Activated naive CD4-positive, alpha-beta T cell treated with anti-CD3 and anti-CD28 coated beads, Interleukin-2, amount 50 U/mL, for 16 hours (primary cell): ENCODE measurements at regions not wholly inside any gene's neighbourhood (a gene's known extent, or its start where the extent isn't known, plus 50 kb on each side); places are given as distances from the start of the nearest gene placed in this dataset.
"Not testable (repeated sequence)": the region's sequence is repeated elsewhere in the genome, so short reads cannot be mapped to it uniquely, and the experiment has no call there.

ENCODE experiments used
- DNase-seq: peaks from one replicate; pipeline ENCODE4 v3.0.0-alpha.2; 2020

DNA sequence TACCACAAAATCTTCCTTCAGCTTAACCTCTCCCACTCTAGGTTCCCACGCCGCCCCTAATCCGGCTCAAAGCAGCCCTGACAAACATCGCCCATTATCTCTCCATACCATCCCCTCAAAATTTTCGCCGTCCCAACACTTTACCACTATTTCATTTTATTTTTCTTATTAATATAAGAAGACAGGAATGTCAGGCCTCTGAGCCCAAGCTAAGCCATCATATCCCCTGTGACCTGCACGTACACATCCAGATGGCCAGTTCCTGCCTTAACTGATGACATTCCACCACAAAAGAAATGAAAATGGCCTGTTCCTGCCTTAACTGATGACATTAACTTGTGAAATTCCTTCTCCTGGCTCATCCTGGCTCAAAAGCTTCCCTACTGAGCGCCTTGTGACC lies 243.4 kb upstream of the PROK2 start:
- not testable (repeated sequence) for DNase-seq

DNA sequence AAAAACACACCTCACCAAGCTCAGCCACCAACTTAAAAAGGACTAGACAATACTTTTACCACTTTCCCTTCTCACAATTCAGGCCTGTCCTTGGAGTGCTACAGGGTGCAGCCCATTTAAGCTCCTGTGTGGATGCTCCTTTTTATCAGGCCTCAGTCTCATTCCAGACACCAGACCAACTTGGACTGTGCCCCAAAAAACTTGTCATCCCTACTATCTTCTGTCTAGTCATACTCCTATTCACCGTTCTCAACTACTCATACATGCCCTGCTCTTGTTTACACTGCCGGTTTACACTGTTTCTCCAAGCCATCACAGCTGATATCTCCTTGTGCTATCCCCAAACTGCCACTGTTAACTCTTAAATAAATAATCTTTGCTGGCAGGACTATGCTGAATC lies 242.8 kb upstream of the PROK2 start:
- DNase-seq, result not testable (repeated sequence)

DNA sequence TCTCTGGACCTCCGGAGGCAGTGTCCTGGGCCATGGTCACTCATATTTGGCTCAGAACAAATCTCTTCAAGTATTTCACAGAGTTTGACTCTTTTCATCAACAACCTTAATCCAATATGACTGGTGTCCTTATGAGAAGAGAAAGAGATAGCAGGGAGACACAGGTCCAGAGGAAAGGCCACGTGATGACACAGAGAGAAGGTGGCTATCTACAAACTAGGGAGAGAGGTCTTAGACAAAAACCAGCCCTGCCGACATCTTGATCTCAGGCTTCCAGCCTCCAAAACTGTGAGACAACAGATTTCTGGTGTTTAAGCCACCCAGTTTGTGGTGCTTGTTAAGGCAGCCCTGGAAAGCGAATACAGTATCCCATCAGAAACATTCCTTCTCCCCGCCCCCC lies 237.1 kb upstream of the PROK2 start:
- DNase-seq, result no peak

DNA sequence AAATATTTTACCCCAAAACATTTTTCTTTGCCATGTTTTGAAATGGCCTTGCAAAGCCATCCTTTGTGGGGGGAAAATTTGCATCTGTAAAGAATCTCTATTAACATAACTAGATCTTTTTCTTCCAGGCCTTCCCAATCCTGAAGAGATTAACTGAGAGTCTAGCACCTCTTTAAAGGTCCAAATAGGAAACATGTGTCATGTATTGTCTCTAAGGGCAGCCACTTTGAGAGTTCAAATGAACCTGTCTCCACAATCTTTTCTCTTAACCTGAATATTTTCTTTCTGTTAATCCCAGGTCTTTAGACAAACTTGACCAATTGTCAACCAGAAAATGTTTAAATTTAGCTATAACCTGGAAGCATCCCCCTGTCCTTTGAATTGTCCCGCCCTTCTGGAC lies 236.6 kb upstream of the PROK2 start:
- no peak for DNase-seq

DNA sequence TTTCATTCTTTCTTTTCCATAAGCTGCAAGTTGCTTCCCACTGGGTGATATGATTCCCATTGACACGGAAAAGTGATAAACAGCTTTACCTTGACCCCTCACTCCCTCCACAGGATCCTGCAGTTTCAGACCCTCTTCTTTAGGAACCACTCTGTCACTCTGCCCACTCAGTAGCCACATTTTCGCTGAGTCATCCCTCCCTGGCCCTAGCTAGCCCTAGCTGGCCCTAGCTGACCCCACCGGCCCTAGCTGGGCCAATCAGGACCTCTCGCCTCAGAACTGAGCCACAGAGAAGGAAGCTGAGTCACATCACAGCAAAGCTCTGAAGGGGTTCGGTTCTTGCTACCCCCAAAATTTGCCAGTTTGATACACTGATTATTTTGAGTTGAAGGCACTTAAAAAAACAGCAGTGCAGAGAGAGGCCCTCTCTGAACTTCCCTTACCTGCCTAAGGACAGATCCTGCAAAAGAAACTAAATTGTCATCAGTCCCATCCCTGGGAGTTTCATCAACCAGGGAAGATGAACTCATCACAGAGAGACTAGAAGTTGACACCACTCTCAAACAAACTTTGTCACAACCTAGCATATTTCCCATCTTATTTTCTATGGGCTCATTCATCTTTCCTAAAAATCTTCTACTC lies 233.5 kb upstream of the PROK2 start:
- no peak for DNase-seq

DNA sequence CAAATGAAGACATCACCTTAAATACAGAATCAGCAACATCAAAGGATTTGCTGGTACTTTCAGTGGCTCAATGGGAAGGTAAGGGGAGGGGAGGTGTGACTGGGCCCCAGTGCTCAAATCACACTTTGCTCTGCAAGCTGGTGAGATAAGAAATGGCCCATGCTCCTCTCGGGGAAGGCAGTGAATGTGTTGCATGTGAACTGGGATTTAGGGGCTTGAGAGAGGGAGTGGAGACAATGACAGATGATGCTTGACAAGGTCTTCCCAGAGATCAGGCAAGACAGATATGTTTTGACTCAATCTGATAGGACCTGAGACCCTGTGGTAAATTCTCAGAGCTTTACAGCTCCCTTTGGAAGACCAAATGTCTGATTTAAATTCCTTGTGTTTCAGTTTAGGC lies 233.0 kb upstream of the PROK2 start:
- no peak for DNase-seq

DNA sequence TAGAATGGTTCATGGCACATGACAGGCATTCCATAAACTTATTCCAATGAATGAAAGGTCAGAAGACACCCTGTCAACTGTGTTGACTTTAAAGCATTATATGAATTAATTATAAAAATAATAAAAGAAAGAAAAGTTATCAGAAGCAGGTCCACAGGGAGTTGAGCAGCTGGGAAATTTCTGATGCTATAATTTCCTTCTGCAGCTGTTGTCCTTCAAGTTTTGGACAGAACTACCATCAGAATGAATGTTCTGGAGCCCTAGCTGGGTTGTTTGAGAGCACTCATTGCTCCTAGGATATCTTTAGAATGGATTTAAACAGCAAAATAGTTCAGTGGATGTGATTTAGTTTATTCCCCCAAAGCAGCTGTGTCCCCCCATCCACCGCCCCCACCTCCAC lies 232.4 kb upstream of the PROK2 start:
- DNase-seq, result no peak

DNA sequence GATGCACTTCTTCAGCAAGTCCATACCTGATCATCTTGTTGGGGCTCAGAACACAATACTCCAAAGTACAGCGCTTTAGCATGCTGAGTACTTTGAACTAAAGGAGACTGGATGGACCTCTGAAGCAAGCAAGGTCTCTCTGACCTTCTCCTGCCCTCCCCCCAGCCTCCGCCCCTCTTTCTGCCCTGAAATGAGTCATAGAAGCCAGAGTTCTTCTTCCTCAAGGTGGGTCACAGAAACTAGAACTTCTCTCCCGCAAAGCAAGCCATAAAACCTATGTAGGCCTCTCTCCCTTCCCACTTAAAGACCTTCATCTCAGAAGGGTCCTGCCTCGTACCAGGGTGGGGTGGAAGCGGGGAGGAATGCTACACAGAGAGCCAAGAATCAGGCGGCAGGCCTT lies 230.5 kb upstream of the PROK2 start:
- DNase-seq, result no peak

DNA sequence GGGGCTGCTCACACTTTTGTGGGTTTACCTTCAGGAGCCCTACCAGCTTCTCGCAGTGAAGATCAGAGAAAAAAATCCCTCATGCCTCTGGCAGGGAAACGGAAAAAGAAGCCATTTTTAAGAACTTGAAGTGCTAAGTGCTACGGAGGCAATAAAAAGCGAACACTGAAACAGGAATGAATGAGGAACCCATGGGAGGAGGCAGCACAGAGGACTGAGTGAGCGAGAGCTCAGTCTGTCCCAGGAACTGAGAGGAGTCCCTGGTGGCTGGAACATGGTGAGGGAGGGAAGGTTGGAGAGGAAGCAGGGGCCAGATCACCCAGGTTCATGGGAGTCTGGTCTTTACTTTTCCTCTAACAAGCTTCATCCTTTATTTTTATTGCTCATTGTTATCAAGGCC lies 228.1 kb upstream of the PROK2 start:
- DNase-seq, result no peak

DNA sequence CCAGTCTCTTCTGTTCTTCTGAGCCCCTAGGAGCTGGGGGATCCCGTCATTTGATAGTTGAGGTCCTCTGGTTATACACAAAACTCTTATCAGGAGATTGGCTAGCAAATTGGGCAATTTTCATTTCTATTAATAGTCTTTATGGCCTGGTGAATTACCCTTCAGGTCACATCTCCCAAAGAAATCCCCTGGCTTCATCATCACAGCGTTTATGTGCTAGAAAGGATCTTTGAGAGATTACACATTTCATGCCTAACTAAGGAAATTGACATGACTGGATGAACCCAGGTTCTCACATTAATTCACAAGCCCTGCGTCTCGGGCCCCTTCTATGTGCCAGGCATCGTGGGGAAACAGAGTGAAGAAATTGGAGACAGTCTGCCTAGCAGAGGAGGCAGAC lies 227.4 kb upstream of the PROK2 start:
- DNase-seq, result no peak

DNA sequence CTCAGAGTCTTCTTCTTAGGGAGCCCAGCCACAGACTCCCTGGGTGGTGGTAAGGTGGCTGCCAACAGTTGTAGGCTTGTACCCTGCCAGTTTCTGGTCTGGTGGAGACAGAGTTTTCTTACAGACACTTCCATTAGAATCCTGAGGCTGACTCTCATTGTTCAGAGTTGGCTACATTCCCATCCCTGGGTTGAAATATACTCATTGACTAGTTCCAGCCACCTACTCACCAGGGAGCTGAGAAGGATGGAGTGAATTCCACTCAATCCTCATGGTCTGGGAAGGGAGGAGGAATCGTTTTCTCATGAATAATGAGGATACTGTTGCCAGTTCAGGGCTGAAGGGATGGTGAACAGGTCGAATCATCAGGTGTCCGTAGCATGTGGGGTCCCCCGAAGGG lies 226.5 kb upstream of the PROK2 start:
- no peak for DNase-seq

DNA sequence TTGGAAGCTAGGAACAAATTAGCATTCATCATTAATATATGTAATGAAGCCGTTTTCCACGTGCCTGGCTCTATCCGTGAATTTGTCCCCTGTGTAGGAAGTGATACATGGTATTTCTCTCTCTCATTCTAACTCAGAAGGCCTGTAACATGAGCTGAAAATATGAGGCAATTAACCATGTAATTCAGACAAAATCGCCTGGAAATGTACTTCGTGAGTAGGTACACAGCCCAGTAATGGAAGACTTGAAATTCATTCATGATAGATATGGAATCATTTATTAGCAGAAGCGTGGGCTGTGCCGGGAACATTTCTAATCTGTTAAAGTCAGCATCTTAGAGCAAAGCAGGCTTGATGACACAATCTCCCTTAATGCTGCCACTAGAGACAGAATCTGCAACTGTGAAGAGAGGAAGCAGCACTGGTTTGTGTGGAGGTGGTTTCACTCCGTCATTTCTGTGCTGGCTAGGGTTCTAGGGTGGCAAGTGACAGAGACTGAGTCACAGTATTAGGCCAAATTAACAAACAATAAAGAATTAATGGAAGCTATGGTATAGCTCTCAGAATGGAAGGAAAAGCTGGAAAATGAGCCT lies 225.0 kb upstream of the PROK2 start:
- no peak for DNase-seq

DNA sequence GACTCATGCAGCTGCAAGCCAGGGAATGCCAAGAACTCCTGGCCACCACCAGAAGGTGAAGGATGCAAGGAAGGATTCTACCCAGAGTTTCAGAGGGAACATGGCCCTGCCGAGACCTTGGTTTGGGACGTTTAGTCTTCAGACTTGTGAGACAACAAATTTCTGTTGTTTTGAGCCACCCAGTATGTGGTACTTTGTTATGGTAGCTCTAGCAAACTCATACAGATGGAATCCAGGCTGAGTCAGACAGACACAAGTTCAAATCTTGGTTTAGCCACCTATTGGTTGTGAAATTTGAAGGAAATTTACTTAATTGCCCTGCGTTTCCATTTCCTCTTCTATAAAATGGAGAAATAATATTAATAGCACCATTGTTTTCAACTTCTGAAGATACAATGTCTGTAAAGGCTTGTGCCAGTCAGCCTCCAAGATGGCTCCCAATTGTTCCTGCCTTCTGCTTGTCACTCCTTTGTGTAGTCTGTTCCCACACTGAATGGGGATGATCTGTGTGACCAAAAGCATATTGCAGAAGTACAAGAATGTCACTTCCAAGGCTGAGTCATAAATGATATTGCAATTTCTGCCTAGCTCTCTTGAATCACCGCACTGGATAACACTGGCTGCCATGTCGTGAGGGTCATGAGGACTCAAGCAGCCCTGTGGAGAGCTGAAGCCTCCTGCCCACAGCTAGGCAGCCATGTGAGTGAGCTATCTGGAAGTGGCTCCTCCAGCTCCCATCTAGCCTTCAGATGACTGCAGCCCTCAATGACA lies 223.5 kb upstream of the PROK2 start:
- DNase-seq, result no peak

DNA sequence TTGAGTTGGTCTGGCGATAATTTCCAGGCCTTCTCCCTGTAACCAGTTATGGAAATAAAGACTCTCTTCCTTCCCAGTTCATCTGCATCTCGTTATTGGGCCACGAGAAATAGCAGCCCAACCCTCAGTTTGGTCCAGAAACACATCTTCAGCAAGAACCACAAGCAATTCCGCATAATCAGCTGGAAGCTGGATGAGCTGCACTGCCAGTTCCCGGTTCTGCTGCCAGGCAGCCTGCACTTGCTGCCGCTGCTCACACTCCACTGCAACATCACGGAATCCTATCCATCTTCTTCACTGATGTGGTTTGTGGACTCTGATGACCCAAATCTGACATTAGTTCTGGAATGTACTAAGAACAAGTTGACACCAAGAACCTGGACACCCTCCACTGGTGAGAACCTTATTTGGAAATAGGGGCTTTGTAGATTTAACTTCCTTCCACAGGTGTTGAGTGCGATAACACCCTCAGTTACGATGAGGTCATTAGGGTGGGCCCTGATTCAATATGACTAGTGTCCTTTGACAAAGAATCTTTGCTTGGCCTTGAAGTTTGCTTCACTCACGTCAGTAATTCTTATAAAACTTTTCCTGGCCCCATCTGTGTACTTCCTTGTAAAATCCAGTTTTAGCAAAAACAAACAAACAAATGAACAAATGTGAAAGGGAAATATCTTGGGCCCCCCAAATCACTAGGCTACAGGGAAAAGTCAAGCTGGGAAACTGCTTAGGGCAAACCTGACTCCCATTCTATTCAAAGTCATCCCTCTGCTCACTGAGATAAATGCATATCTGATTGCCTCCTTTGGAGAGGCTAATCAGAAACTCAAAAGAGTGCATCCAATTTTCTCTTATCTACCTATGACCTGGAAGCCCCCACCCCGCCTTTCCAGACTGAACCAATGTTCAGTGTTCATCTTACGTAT lies 221.9 kb upstream of the PROK2 start:
- no peak for DNase-seq

DNA sequence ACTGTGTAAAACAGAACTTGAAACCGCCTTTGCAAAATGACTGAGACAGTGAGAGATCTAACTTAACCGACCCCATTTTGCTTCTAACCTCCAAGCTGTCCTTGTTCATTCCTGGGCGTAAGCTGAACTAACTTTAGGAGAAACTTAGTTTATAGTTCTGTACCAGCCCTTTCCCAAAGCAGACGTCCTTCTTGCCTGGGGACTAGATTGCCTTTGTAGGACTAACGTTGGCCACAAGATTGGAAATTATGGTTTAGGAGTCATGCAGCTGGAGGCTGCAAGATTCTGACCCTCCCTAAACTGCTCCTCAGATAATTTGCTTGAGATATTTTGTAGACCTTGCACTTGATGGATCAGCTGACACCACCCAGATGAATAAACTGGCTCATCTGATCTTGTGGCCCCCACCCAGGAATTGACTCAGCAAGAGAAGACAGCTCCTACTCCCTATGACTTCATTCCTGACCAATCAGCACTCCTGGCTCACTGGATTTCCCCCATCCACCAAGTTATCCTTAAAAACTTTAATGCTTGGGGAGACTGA lies 219.9 kb upstream of the PROK2 start:
- no peak for DNase-seq

DNA sequence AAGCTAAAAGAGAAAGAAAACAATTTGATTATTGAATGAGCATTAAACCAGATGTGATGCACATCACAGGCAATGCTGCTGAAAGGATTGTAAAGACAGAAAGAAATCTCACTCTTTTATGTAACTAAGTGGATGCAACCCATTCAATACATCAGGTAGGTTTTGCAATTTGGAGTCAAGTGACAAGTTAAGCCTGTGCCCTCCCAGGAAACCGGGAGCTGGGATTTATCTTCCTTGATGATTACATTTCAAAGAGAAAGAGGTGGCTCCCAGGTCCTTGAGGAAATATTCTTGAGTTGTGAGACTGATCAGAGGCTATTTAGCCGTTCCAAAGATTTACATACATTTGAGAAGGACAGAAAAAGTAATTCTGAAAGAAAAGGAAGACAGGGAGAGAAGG lies 219.0 kb upstream of the PROK2 start:
- no peak for DNase-seq

DNA sequence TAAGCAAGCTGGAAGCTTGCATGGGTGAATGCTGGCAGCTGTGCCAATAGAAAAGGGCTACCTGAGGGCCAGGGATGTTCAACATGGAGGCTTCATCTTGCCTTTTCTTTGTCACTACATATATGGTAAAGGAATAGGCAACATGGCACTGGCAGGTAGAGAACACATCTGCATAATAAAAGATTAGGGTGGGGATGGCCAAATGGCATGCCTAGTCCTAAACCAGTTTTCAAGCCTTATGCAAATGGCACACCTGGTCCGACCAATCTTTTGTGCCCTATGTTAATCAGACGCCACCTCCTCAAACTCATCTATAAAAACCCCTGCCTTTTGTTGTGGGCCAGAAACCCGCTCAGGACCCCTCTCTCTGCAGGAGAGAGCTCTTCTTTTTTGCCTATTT lies 216.8 kb upstream of the PROK2 start:
- no peak for DNase-seq

DNA sequence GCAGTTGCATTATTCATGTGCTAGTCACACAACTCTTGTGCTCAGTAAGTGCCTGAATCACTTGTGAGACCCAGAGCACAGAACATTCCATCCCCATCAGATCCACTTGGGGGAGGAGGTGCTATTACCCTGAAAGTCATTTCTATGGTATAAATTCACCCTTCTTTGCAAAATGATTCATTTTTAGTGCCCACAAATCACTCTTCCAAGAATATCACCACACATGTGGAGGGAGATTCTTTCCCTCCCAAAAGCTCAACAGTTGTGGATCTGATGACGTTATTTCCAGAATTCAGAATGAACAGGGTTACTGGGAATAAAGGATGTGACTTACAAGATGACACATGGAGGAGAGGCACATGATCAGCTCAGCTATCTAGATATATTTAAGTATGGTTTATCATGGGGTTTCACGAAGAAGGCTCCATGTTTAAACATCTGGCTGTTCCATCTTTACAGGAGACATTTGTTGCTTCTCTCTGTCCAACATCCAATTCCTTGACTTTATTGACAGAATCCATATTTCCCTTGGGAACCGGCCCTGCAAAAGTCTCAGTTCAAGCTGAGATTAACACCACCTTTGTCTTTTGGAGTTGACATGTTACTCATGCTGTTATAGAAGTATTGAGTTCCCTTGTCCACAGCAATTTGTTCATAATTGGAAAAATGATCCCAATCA lies 214.2 kb upstream of the PROK2 start:
- no peak for DNase-seq

DNA sequence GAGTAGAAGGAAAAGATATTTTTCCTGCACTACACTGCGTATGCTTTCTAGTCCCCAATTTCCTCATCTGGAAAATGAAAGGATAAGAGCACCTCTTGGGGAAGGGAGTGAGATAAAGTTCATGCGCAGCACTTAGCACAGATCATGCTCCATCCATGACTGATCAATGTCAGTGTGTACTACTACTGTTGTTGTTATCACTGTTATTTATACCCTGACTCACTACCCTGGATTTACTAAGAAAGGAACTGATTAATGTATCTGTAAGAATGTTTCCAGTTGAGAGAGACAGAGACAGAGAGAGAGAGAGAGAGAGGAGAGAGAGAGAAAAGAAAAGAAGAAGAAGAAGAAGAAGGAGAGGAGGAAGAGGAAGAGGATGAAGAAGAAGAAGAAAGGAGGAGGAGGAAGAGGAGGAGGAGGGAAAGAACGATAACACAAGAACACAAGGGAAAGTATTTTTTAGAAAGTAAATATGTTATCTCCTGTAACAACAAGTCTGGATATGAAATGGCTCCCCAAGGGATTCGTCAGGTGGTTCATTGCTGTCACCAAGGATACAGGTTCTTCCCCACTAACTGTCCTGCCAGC lies 212.2 kb upstream of the PROK2 start:
- DNase-seq, result no peak

DNA sequence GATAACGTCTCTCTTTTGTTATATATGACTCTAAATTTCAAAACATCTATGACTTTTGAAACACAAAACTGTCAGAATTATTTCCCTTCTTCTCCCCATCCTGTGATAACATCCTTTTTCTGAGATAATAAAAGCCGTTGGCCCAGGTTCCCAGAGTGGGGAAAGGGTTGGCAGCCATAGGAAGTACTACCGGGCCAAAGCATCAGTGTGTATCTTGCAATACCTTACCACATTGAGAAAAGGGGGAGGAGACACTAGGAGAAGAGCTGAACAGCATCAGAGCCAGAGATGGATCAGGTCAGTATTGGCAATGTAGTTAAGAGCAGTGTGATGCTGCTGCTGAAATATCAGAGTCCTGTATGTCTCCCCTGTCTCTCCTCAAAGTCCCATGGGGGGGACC lies 210.0 kb upstream of the PROK2 start:
- no peak for DNase-seq

DNA sequence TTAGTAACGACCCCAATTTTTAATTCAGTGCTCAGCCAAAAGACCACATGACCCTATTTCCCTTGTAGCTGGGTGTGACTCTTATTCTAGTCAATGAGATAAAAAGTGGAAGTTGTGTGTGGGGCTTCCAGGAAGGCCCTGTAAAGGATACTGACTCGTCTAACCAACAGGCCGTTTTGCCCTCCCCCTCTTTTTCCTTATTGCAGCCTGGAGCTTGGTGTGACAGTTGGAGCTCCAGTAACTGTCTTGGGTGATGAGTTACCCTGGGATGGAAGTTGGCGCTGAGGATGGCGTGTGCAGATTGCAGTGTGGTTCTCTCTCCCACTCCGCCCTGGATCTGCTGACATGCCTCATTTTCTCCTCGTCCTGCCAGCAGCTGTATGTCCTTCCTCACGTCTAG lies 209.3 kb upstream of the PROK2 start:
- DNase-seq, result no peak

DNA sequence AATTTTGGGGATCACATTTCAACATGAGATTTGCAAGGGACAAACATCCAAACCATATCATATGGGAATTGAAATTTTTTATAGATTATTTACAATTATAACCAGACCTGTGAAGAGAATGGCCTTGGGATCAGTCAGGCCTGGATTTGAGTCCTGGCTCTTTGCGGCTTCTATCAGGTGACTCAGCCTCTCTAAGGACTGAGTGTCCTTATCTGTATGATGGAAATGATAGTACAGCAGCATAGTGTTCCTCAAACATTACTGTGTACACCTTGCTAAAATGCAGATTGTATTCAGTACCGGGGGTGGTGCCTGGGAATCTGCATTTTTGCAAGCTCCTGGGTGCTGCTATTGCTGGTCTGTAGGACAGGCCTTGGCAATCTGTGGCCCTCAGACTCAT lies 206.7 kb upstream of the PROK2 start:
- no peak for DNase-seq
